HL-60 (cell line): ENCODE measurements at regions not wholly inside any gene's neighbourhood (a gene's known extent, or its start where the extent isn't known, plus 50 kb on each side); places are given as distances from the start of the nearest gene placed in this dataset.

ENCODE experiments used
- CTCF ChIP-seq: IDR thresholded peaks from one replicate; pipeline ENCODE4 v1.5.1; 2011; ENCODE audit warnings: low read length, control low read depth, inconsistent platforms; ENCODE audit not compliant: insufficient read depth
- GABPA ChIP-seq: IDR thresholded peaks from 2 replicates; pipeline ENCODE4 v1.6.1; 2012; ENCODE audit warnings: low read depth
- POLR2AphosphoS5 ChIP-seq: IDR thresholded peaks from 2 replicates; pipeline ENCODE4 v1.6.1; 2012; ENCODE audit warnings: low read depth
- TF ChIP-seq, protein P1 (sequence below): IDR thresholded peaks from 2 replicates; pipeline ENCODE4 v1.6.1; 2012; ENCODE audit warnings: low read depth; ENCODE audit not compliant: insufficient replicate concordance

GRCh38 chr16:14015948-14016347, 55.2 kb upstream of the MRTFB start:
- TF ChIP-seq CTCF = no peak
- TF ChIP-seq GABPA = no peak
- TF ChIP-seq, protein P1, sequence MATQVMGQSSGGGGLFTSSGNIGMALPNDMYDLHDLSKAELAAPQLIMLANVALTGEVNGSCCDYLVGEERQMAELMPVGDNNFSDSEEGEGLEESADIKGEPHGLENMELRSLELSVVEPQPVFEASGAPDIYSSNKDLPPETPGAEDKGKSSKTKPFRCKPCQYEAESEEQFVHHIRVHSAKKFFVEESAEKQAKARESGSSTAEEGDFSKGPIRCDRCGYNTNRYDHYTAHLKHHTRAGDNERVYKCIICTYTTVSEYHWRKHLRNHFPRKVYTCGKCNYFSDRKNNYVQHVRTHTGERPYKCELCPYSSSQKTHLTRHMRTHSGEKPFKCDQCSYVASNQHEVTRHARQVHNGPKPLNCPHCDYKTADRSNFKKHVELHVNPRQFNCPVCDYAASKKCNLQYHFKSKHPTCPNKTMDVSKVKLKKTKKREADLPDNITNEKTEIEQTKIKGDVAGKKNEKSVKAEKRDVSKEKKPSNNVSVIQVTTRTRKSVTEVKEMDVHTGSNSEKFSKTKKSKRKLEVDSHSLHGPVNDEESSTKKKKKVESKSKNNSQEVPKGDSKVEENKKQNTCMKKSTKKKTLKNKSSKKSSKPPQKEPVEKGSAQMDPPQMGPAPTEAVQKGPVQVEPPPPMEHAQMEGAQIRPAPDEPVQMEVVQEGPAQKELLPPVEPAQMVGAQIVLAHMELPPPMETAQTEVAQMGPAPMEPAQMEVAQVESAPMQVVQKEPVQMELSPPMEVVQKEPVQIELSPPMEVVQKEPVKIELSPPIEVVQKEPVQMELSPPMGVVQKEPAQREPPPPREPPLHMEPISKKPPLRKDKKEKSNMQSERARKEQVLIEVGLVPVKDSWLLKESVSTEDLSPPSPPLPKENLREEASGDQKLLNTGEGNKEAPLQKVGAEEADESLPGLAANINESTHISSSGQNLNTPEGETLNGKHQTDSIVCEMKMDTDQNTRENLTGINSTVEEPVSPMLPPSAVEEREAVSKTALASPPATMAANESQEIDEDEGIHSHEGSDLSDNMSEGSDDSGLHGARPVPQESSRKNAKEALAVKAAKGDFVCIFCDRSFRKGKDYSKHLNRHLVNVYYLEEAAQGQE = no peak
- TF ChIP-seq POLR2AphosphoS5 = no peak
